DMS79 treated with DMSO at 0.1 percent for 48 hours (cell line): ENCODE measurements at regions not wholly inside any gene's neighbourhood (a gene's known extent, or its start where the extent isn't known, plus 50 kb on each side); places are given as distances from the start of the nearest gene placed in this dataset.
"Not testable (repeated sequence)": the region's sequence is repeated elsewhere in the genome, so short reads cannot be mapped to it uniquely, and the experiment has no call there.

Source experiments
- DNase-seq: peaks from one replicate; lab custom pipeline; 2025; lab: John Stamatoyannopoulos, UW

DNA sequence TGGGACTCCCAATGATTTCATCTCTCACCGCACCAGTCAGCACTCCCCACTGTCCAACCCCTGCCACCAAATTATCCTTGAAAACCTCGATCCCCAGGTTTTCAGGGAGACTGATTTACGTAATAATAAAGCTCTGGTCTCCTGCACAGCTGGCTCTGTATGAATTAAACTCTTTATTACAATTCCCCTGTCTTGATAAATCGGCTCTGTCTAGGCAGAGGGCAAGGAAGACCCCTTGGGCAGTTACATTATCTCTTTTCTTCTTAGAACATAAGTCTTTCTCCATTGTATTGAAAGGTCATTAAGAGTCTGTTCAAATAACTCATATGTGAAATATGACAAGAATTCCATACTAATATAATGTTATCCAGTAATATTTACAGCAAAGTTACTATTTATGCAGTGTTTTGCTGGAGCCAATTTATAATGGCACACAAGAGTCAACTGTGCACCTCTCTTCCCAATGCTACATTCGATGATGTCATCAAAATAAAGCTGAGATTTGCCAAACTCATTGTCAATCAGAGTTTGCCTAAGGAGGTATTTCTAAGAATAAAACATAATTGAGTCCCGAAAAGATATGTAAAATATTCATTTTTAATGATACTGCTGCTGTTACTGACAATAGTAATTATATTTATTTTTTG, 1297.2 kb upstream of the LRRTM3 start:
- no peak for DNase-seq

DNA sequence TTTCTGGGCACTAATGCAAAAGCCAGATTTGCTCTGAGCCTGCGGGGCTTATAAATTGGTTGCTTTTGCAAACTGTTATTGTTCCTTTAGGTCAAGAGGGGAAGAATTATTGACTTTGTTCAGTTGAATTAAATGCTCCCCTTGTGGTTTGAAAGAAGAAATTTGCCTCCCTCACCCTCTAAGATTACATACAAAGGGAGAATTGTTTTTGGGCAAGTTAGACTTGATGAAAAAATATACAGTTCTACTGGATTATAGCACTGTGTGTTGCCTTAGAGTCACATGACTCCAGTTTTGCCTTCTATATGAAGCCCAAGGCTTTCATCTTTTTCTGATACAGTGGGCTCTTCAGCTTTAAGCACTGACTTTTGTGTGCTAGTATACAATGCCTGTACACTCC, 1265.8 kb upstream of the LRRTM3 start:
- no peak for DNase-seq

DNA sequence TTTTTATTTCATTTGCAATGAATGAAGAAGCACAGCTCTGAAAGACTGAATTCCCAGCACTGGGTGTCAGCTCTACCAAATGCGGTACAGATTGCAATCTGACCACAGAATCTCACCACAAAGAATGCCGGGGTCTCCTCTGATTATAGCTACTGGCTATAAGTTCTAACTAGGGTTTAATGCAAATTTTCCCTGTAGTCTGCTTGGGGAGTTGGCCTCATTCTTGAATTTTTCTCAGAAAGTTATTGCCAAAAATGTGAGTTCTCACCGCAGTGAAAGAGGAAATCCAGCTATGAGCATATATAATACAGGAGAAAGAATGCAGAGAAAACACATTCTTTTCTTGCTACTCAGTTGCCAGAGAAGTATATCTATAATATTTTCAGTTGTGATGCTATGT, 1255.7 kb upstream of the LRRTM3 start:
- no peak for DNase-seq

DNA sequence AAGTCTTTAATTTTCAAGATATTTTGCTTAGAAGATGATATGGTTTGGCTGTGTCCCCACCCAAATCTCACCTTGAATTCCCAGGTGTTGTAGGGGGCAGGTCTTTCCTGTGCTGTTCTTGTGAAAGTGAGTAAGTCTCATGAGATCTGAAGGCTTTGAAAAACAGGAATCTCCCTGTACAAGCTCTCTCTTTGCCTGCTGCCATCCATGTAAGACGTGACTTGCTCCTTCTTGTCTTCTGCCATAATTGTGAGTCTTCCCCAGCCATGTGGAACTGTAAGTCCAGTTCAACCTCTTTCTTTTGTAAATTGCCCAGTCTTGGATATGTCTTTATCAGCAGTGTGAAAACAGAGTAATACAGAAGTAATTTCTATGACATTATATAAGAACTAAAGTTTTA, 1255.2 kb upstream of the LRRTM3 start:
- not testable (repeated sequence) for DNase-seq

DNA sequence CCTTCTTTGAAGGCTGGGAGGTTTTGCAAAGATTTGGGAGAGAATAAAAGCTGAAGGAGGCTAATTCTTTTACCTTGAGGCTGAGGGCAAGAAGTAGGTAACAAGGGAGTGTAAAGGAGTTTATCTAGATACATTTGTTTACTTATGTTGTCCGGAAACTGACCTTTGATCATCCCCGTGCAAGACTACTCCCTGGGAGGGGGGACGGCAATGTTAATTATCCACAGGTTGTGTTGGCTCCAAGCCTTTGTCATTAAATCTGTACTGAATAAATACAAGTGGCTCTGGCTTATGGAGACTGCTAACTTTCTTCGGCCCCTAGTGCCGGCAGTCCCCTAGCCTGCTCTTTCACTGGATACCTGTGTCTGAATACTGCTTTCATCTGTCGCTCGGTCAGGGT, 1250.6 kb upstream of the LRRTM3 start:
- DNase-seq, result no peak

DNA sequence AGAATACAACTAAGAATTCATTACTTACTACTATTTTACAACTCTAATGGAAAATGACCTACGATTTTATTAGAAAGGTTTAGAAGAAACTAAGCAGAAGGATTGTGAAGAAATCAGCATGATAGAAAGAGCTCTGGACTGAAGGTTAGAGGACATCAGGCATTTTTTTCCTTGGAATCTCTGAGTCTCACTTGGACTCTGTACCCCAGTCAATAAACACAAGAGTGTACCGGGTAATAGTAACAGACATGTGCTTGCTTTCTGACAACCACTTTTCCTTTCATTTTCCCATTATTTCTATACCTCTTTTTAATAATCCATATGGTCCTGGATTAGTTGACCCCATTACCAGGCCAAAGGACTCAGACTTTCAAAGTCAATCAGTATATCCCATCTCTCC, 1240.9 kb upstream of the LRRTM3 start:
- DNase-seq, result no peak

DNA sequence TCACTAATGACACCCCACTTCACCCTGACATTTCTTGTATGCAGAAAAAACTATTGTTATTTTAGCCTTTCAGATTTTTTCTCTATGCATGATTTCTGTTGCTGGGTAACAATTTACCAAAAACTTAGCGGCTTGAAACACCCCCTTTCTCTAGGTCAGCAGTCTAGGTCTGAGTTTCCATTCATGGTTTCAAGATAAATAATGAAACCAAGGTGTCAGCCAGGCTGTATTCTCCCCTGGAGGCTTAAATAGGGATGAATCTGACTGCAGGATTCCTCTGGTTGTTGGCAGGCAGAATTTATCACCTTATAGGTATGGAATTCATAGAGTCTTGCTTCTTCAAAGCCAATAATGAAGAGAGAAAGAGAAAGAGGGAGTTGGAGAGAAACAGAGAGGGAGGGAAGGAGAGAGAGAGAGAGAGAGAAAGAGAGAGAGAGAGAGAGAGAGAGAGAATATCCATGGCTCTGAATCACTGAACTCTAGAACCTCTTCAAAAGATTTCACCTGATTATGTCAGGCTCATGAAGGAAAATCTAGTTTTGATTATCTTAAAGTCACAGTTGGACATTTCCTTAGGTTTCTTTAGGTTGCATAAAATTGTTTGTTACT, 1224.6 kb upstream of the LRRTM3 start:
- no peak for DNase-seq

DNA sequence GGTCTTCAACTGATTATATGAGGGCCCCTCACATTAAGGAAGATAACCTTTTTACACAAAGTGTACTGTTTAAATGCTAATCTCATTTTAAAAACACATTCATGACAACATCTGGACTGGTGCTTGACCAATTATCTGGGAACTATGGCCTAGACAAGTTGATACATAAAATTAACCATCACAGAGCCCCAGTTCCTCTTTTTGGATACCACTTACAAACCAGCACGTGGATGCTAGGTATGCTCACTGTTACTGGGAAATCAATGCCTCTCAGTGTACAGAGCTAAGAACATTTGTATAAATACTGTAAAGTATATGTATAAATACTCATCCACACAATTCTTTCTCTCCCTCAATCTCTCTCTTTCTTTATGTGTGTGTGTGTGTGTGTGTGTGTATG, 1217.8 kb upstream of the LRRTM3 start:
- no peak for DNase-seq

DNA sequence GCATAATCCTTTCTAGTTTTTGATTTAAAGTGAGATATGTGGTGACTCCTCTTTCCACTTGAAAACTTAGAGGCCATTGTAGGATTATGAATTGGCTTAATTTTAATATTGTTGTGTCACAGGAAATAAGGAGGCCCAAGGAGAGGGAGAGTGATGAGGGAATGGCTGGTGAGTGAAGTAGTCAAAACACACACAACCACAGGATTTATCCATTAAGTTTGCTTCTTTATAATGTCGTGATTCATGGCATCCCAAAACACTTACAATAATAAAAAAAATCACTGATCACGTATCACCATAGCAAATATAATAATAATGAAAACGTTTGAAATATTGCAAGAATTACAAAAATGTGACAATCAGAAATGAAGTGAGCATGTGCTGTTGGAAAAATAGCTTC, 1215.5 kb upstream of the LRRTM3 start:
- no peak for DNase-seq

DNA sequence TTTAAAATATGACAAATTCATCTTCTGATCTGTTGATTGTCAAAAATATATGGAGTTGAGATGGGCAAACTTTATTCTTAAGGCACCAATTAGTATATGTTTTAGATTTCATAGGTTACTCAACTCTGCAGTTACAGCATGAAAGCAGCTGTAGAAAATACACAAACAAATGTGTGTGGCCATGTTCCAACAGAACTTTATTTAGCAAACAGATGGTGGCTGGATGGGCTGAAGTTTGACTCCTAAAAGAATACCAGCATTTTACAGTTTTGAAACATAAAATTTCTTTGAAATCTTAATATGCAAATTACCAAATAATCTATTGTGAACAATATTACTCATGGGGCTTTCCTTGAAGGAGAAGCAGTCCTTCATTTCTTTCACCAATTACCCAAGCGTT, 1206.0 kb upstream of the LRRTM3 start:
- no peak for DNase-seq

DNA sequence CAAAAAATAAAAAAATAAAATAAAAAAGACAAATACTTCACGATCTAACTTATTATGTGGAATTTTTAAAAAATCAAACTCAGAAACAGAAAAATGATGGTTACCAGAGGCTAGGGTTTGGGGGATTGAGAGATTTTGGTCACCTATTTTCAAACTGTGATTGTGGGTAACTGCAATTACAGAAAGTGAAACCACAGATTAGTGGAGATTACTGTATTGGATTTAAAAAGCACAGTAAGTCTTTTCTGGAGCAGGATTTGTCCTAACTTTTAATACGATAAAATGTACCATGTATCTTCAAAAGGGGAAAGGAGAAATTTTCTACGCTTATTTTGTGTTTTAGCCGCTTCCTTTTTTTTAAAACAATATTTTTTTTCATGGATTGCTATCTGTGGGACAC, 1204.9 kb upstream of the LRRTM3 start:
- no peak for DNase-seq

DNA sequence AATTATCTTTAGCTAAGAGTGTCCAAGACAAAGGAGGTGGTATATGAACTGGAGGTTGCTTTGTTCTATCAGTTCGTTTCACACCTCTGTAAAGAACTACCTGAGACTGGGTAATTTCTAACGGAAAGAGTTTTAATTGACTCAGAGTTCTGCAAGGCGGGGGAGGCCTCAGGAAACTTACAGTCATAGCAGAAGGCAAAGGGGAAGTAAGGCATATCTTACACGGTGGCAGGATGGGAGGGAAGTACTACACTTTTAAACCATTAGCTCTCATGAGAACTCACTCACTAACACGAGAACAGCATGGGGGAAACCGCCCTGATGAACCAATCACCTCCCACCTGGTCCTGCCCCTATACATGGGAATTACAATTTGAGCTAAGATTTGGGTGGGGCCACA, 1202.3 kb upstream of the LRRTM3 start:
- DNase-seq, result no peak

DNA sequence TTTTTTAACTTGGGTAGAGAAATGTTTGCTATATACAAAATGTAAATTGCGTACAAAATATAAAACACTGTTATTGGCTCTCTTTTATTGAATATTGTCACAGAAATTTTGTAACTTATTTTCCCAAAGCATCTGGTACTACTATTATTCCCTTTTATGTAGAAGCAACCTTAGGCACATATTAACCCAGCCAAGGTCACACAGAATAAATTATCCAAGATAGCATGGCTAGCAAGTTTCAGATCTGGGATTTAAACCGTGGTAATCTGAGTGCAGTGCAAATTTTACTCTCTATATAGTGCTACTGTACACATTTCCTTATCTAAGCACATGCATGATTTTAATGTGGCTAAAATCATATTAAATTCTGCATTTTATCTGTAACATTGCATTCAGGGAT, 1190.5 kb upstream of the LRRTM3 start:
- no peak for DNase-seq

DNA sequence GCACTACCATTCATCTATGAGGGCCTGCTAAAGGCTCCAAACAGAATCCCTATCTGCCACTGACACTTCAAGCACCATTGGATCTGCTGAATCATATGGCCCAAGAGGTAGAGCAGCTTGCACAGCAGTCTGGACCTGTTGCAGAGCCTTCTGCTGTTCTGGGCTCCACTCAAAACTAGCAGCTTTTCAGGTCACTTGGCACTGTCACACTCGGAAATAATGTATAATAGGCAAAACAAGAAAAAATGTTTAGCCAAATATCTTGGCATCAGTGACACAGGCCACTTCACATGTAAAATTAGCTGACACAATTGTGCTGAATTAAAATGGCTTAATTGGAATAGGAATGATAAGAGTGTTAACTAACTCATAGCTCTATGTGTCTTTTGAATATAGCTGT, 1182.9 kb upstream of the LRRTM3 start:
- DNase-seq, result no peak

DNA sequence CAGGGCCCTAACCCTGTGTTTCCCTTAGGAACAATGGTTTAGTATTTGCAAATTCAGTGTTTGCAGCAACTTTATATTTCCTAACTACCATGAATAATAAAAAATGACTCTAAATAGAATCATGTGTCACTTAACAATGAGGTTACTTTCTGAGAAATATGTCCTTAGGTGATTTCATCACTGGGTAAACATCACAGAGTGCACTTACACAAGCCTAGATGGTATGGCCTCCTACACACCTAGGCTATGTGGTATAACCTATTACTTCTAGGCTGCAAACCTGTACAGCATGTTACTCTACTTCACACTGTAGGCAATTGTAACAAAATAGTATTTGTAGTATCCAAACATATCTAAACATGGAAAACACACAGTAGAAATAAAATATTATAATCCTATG, 1174.6 kb upstream of the LRRTM3 start:
- DNase-seq, result no peak

DNA sequence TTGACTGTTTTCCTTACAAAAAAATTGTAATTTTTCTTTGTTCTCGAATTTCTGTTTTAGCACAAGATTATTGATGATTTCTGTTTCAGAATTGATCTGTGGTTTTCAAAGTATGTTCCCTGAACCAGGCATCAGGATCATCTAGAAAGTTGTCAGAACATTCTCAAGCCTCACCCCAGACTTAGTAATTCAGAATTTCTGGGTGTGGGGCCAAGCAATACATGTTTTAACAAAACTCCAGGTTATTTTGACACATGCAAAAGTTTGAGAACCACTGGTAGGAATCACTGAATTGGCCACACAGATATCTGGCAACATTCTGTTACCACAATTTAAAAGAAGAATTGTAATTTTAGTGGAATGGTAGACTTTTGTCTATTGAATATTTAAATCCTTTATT, 1173.9 kb upstream of the LRRTM3 start:
- no peak for DNase-seq

DNA sequence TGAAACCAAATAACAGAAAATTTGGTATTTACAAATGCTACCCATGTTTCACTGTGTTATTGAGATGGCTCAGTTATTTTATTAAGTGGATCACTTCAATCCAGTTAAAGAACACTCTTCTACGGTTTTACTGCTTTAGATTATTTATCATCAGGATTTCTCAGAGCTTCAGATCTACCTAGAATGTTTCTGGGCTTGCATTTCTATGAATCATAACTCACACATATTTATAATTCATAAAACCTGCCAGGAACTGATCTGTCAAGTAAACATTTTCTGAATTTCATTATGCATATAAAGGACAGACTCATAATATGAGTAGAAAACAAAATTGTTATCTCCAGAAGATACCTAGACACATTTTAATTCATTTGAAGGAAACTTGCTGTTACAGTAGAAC, 1172.3 kb upstream of the LRRTM3 start:
- DNase-seq, result no peak

DNA sequence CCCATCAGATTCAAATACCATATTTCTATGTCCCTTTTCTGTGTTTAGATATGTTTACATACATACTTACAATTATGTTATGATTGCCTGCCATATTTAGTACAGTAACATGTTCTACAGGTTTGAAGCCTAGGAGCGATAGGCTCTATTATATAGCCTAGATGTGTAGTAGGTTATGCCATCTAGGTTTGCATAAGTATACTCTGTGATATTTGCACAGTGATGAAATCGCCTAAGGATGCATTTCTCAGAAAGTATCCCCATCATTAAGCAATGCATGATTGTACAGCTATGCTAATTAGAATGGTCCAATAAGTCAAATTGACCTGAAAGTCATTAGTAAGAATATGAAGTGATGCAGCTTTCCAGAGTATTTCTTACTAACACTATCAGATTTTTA, 1171.7 kb upstream of the LRRTM3 start:
- DNase-seq, result no peak

DNA sequence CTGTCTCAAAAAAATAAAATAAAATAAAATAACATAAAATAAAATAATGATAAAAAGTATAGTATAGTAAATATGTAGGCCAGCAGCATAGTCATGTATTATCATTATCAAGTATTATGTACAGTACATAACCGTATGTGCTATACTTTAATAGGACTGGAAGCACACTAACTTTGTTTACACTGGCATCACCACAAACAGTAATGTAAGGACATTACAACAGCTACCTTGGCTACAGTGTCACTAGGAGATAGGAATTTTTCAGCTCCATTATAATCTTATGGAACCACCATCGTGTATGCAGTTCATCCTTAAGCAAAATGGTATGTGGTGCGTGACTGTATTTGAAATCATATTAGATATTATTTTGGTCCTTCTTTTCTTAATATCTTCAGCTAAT, 1163.5 kb upstream of the LRRTM3 start:
- no peak for DNase-seq

DNA sequence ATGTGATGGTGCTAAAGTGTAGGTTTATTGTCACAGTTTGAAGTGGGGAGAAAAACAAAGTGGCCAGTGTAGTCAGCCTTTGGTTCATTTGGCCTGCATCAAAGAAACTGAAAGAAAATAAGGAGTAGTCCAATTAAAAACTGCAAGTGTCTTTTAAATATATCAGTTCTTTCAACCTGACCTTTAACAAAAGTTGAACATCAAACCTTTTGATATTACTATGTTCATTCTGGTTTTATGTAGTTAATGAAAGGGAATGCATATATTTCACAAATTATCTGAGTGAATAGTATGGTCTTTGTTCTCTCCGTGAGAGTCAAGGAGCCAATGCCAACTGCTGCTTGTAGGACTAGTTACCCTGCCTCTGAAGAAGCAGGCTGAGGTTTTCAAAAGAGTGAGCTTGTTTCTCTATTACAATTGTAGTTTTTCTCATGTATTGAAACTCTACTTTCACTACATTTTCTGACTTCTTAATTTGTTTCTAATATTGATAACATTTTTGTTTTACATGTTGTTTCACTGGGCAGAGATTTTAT, 1160.8 kb upstream of the LRRTM3 start:
- no peak for DNase-seq

DNA sequence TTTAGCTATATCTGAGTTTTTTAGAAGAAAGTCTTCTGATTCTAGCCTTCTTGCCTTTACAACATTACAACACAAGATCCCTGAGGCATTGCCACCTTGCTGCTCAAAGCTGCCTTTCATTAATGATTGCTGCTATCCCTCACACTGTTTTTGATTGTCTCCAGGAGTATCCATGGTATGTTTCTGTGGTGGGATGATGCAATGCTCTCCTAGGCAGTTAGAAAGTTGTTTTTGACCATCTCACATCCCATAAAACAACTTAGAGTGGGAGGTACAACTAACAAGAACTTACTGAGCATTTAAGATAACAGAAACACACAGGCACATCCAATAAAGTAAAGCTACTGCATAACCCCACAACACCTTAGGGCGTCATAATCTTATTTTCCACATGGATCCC, 1156.0 kb upstream of the LRRTM3 start:
- DNase-seq, result no peak

DNA sequence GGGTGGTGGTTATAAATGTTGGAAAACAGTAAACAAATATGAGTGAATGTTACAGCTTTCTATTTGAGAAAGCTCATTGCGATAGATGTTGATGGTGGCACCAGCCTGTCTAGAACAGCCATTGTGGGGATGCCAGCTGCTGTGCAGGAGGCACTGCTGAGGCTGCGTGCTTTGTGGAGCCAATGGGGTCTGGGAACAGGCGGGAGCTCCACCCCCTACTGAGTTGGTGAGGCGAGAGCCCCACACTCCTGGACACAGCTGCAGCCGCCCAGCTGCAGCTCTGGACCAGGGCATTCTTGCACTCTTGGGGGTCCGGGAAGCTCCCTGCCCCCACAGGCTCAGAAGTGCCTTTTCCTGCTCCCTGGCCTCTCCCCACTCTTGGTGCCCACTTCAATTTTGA, 1147.1 kb upstream of the LRRTM3 start:
- no peak for DNase-seq

DNA sequence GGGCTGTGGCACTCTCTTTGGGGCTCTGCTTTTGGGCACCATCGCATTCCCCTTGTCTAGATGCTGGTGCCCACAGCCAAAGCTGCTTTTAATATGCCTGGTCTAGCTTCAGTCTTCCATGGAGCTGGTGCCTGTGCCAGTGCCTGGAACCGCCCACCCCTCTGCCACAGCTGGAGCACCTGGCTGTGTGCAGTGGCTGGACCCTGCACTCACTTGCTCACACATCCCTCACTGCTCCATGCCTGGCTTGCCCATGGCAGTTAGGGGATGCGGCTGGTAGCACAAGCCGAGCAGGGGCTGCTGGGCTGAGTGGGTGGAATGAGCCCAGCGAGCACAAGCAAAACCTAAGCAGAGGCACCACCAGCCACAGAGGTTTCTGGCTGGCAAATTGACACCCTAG, 1145.9 kb upstream of the LRRTM3 start:
- no peak for DNase-seq

DNA sequence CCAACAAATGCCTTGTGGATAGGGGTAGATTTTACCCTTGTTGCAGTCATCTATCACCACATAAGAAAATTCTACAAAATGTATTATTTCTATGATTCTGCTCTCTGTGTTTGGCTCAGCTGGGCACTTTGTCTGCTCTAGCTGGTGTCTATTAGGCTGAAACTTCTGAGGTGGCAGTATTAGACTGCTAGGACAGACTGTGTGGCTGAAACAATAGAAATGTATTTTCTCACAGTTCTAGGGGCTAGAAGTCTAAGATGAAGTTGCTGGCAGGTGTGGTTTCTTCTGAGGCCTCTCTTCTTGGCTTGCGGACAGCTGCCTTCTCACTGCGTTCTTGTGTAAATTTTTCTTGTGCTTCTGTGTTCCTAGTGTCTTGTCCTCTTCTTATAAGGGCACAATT, 1139.6 kb upstream of the LRRTM3 start:
- no peak for DNase-seq
